ENCODE measurements at regions not wholly inside any gene's neighbourhood (a gene's known extent, or its start where the extent isn't known, plus 50 kb on each side); places are given as distances from the start of the nearest gene placed in this dataset.

DNA sequence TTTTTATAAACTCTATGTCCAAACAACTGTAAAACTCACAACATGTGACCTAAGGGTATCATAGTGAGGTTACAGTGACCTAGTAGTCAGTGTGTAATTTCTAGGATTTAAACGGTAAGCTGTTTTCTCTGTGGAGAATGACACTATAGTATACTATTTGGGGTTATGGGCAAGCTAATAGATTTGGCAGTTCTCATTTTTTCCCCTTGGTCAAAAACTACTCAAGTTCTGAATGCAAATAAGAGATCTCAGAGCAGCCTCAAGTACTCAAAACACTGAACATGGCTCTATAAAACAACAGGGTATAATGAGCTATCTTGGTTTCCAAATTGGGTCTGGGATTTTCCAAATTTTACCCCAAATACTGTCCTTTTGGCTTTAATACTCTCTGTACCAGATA lies 88.5 kb upstream of the HMCN1 start:
- H3K79me2 ChIP-seq (ENCODE audit: insufficient read depth, low read length) = no peaks in the 10 kb centered on the region
- no peaks in the 10 kb centered on the region; the same call in 1 of the 2 replicates for H3K9me3 ChIP-seq (ENCODE audit: low read length)
- no peak overlapping the region for H3K9ac ChIP-seq (ENCODE audit: low read length)
- no peaks in the 10 kb centered on the region for H4K20me1 ChIP-seq (ENCODE audit: insufficient read depth, low read length)
- no peak overlapping the region for H3K4me3 ChIP-seq (ENCODE audit: low read depth, low read length, poor library complexity, severe bottlenecking)
- no peak overlapping the region for H3K27ac ChIP-seq (ENCODE audit: low read depth, low read length, poor library complexity, severe bottlenecking)
- no peak overlapping the region for H2AFZ ChIP-seq (ENCODE audit: low read length)
- no peaks in the 10 kb centered on the region for H3F3A ChIP-seq (ENCODE audit: insufficient read depth, low read length)
- H3K4me2 ChIP-seq (ENCODE audit: low read length) = no peak overlapping the region
- H3K4me1 ChIP-seq (ENCODE audit: insufficient read depth, low read length, severe bottlenecking) = no peaks in the 10 kb centered on the region
- TF ChIP-seq, protein P1, sequence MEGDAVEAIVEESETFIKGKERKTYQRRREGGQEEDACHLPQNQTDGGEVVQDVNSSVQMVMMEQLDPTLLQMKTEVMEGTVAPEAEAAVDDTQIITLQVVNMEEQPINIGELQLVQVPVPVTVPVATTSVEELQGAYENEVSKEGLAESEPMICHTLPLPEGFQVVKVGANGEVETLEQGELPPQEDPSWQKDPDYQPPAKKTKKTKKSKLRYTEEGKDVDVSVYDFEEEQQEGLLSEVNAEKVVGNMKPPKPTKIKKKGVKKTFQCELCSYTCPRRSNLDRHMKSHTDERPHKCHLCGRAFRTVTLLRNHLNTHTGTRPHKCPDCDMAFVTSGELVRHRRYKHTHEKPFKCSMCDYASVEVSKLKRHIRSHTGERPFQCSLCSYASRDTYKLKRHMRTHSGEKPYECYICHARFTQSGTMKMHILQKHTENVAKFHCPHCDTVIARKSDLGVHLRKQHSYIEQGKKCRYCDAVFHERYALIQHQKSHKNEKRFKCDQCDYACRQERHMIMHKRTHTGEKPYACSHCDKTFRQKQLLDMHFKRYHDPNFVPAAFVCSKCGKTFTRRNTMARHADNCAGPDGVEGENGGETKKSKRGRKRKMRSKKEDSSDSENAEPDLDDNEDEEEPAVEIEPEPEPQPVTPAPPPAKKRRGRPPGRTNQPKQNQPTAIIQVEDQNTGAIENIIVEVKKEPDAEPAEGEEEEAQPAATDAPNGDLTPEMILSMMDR (IDR thresholded peaks at IDR 0.05; ENCODE audit: low read length) = no peak
- TF ChIP-seq EZH2 (IDR thresholded peaks at IDR 0.05; ENCODE audit: borderline replicate concordance, low read length) = no peak
- no peaks in the 10 kb centered on the region for H3K27me3 ChIP-seq (ENCODE audit: insufficient read depth, low read length)
- H3K36me3 ChIP-seq (ENCODE audit: insufficient read depth, low read length) = no peaks in the 10 kb centered on the region
- H3K9me2 ChIP-seq (ENCODE audit: low read depth, low read length) = no peaks in the 10 kb centered on the region

GRCh38 chr1:185645162-185645640 lies 89.0 kb upstream of the HMCN1 start:
- no peak overlapping the region for H3K4me2 ChIP-seq (ENCODE audit: low read length)
- H3K27ac ChIP-seq (ENCODE audit: low read depth, low read length, poor library complexity, severe bottlenecking) = no peak overlapping the region
- no peaks in the 10 kb centered on the region for H3K79me2 ChIP-seq (ENCODE audit: insufficient read depth, low read length)
- H3K4me3 ChIP-seq (ENCODE audit: low read depth, low read length, poor library complexity, severe bottlenecking) = no peak overlapping the region
- H3K4me1 ChIP-seq (ENCODE audit: insufficient read depth, low read length, severe bottlenecking) = no peaks in the 10 kb centered on the region
- no peaks in the 10 kb centered on the region; the same call in 1 of the 2 replicates for H3K9me3 ChIP-seq (ENCODE audit: low read length)
- no peak overlapping the region for H3K9ac ChIP-seq (ENCODE audit: low read length)
- H2AFZ ChIP-seq (ENCODE audit: low read length) = no peak overlapping the region
- no peaks in the 10 kb centered on the region for H3K36me3 ChIP-seq (ENCODE audit: insufficient read depth, low read length)
- H3K27me3 ChIP-seq (ENCODE audit: insufficient read depth, low read length) = no peaks in the 10 kb centered on the region
- no peaks in the 10 kb centered on the region for H3K9me2 ChIP-seq (ENCODE audit: low read depth, low read length)
- no peaks in the 10 kb centered on the region for H4K20me1 ChIP-seq (ENCODE audit: insufficient read depth, low read length)
- H3F3A ChIP-seq (ENCODE audit: insufficient read depth, low read length) = no peaks in the 10 kb centered on the region
- TF ChIP-seq, protein P1 (IDR thresholded peaks at IDR 0.05; ENCODE audit: low read length) = no peak
- no peak for TF ChIP-seq EZH2 (IDR thresholded peaks at IDR 0.05; ENCODE audit: borderline replicate concordance, low read length)

DNA sequence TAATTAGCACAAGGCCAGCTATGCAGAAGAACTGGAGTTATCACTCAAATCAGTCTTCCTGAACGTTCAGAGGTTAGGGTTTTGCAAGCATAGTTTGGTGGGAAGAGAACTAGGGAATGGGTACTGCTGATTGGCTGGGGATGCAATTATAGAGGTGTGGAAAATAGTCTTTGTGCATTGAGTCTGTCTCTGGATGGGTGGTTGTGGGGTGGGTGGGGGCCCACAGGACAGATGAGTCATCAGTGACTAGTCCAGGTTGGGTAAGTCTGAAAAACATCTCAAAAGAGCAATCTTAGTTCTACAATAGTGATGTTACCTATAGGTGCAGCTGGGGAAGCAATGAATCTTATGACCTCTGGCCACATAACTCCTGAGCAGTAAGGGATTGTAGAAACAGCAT lies 89.7 kb upstream of the HMCN1 start:
- Histone ChIP-seq H3K36me3 (ENCODE audit: insufficient read depth, low read length) (no peaks in the 10 kb centered on the region), H4K20me1 (ENCODE audit: insufficient read depth, low read length) (no peaks in the 10 kb centered on the region), H3K79me2 (ENCODE audit: insufficient read depth, low read length) (no peaks in the 10 kb centered on the region), H3K9ac (ENCODE audit: low read length) (no peak overlapping the region), H3K9me3 (ENCODE audit: low read length) (no peaks in the 10 kb centered on the region; the same call in 1 of the 2 replicates), H3K4me3 (ENCODE audit: low read depth, low read length, poor library complexity, severe bottlenecking) (no peak overlapping the region), H3K9me2 (ENCODE audit: low read depth, low read length) (no peaks in the 10 kb centered on the region), H3K4me2 (ENCODE audit: low read length) (no peak overlapping the region), H2AFZ (ENCODE audit: low read length) (no peak overlapping the region), H3K27ac (ENCODE audit: low read depth, low read length, poor library complexity, severe bottlenecking) (no peak overlapping the region), H3F3A (ENCODE audit: insufficient read depth, low read length) (no peaks in the 10 kb centered on the region), H3K4me1 (ENCODE audit: insufficient read depth, low read length, severe bottlenecking) (no peaks in the 10 kb centered on the region), H3K27me3 (ENCODE audit: insufficient read depth, low read length) (no peaks in the 10 kb centered on the region)
- TF ChIP-seq EZH2 (IDR thresholded peaks at IDR 0.05; ENCODE audit: borderline replicate concordance, low read length) = no peak
- TF ChIP-seq, protein P1 (IDR thresholded peaks at IDR 0.05; ENCODE audit: low read length) = no peak
